ENCODE measurements at regions not wholly inside any gene's neighbourhood (a gene's known extent, or its start where the extent isn't known, plus 50 kb on each side); places are given as distances from the start of the nearest gene placed in this dataset.

- no peak for DNase-seq (ENCODE audit: low read depth)
Observed at GRCh38 chr10:1950803-1951495, 213.6 kb upstream of the ADARB2 start.

- DNase-seq (ENCODE audit: low read depth), result no peak
Observed at GRCh38 chr10:1947464-1948003, 210.2 kb upstream of the ADARB2 start.

- DNase-seq (ENCODE audit: low read depth), result no peak
Observed at GRCh38 chr10:1944487-1944886, 207.2 kb upstream of the ADARB2 start.

- no peak for DNase-seq (ENCODE audit: low read depth)
Observed at GRCh38 chr10:1942478-1942877, 205.2 kb upstream of the ADARB2 start.

GRCh38 chr10:1939016-1939415, 201.7 kb upstream of the ADARB2 start:
- DNase-seq (ENCODE audit: low read depth), result no peak

GRCh38 chr10:1938317-1938716, 201.0 kb upstream of the ADARB2 start:
- no peak for DNase-seq (ENCODE audit: low read depth)

- DNase-seq (ENCODE audit: low read depth), result no peak
Observed at GRCh38 chr10:1935912-1936311, 198.6 kb upstream of the ADARB2 start.

GRCh38 chr10:1933215-1933614, 195.9 kb upstream of the ADARB2 start:
- DNase-seq (ENCODE audit: low read depth), result no peak

GRCh38 chr10:1932692-1933094, 195.4 kb upstream of the ADARB2 start:
- no peak for DNase-seq (ENCODE audit: low read depth)

GRCh38 chr10:1928606-1929005, 191.3 kb upstream of the ADARB2 start:
- DNase-seq (ENCODE audit: low read depth), result no peak

GRCh38 chr10:1923998-1924397, 186.7 kb upstream of the ADARB2 start:
- DNase-seq (ENCODE audit: low read depth), result no peak

GRCh38 chr10:1923586-1923985, 186.3 kb upstream of the ADARB2 start:
- no peak for DNase-seq (ENCODE audit: low read depth)

- DNase-seq (ENCODE audit: low read depth), result no peak
Observed at GRCh38 chr10:1920941-1921340, 183.6 kb upstream of the ADARB2 start.

GRCh38 chr10:1920127-1920526, 182.8 kb upstream of the ADARB2 start:
- no peak for DNase-seq (ENCODE audit: low read depth)

- DNase-seq (ENCODE audit: low read depth), result no peak
Observed at GRCh38 chr10:1911771-1912170, 174.4 kb upstream of the ADARB2 start.

- DNase-seq (ENCODE audit: low read depth), result no peak
Observed at GRCh38 chr10:1903982-1904381, 166.7 kb upstream of the ADARB2 start.

GRCh38 chr10:1896153-1896552, 158.8 kb upstream of the ADARB2 start:
- no peak for DNase-seq (ENCODE audit: low read depth)

GRCh38 chr10:1895691-1896090, 158.4 kb upstream of the ADARB2 start:
- DNase-seq (ENCODE audit: low read depth), result no peak

GRCh38 chr10:1894912-1895311, 157.6 kb upstream of the ADARB2 start:
- DNase-seq (ENCODE audit: low read depth), result no peak

- DNase-seq (ENCODE audit: low read depth), result no peak
Observed at GRCh38 chr10:1893941-1894340, 156.6 kb upstream of the ADARB2 start.

- DNase-seq (ENCODE audit: low read depth), result no peak
Observed at GRCh38 chr10:1886039-1886438, 148.7 kb upstream of the ADARB2 start.

GRCh38 chr10:1882728-1883127, 145.4 kb upstream of the ADARB2 start:
- DNase-seq (ENCODE audit: low read depth), result no peak

GRCh38 chr10:1882180-1882579, 144.9 kb upstream of the ADARB2 start:
- no peak for DNase-seq (ENCODE audit: low read depth)

GRCh38 chr10:1881636-1882035, 144.3 kb upstream of the ADARB2 start:
- DNase-seq (ENCODE audit: low read depth), result no peak

Measured in stromal cell of bone marrow (primary cell).